NK-92 treated with Interleukin-12 subunit alpha and Interleukin-12 subunit beta, amount 100 ng/mL, for 24 hours (cell line): ENCODE measurements at regions not wholly inside any gene's neighbourhood (a gene's known extent, or its start where the extent isn't known, plus 50 kb on each side); places are given as distances from the start of the nearest gene placed in this dataset.
A peak's percentile ranks its signal among the peaks of the same experiment; 100 is the strongest.

Source experiments
- DNase-seq: peaks from one replicate; lab custom pipeline; 2025; lab: John Stamatoyannopoulos, UW

GRCh38 chr5:129821477-129822131 lies 73.7 kb downstream of the MINAR2 start:
- no peak for DNase-seq

DNA sequence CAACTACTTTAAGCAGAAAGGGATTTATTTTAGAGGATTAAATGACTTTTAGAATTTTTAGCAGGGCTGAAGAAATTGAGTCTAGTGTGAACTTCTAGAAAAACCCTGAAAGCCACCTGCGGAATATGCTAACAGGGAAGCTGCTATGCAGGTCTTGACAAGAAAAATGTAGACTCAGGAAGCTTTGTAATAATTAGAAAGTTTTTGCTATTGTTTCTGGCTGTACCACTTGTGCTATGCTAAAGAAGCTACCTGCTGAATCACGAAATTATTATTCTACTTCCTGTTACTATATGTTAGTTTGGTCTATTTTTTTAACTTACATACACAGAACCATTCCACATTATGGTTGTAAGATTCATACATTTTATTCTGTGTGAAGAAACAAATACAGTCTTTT lies 74.0 kb upstream of the CHSY3 start:
- DNase-seq, result no peak

DNA sequence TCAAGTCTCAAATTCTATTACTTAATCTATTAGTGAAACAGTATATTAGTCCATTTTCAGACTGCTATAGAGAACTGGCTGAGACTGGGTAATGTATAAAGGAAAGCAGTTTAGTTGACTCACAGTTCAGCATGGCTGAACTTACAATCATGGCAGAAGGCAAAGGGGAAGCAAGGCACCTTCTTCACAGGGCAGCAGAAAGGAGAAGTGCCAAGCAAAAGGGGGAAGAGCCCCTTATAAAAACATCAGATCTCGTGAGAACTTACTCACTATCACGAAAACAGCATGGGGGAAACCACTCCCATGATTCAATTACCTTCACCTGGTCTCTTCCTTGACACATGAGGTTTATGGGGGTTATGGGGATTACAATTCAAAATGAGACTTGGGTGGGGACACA lies 67.9 kb upstream of the CHSY3 start:
- DNase-seq, result no peak

GRCh38 chr5:129844764-129845163 lies 59.5 kb upstream of the CHSY3 start:
- no peak for DNase-seq

DNA sequence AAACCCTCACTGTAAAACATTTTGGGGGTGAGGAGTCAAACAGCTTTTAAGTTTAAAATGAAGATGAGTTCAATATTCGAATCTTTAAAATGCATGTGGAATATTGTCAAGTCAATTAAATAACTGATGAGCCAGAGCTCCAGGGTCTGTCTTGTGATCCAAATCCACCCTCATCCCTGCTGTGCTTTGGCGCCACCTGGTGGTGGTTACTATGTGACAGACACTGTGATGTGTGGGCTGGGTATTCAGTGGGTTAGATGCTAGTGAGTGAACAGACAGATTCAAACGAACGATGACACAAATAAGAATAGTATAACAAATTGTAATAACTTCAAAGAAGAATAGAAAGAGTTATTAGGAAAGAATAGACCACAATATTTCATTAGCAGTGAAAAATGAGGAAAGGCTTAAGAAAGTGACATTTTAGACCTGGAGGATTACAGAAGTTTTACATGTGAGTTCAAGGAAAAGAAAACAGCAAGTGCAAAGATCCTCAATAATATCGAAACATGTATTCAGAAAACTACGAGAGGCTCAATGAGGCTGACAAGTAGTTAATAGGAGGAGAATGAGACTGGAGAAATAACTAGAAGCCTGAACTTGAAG lies 51.4 kb upstream of the CHSY3 start:
- DNase-seq, result peak; percentile 56

GRCh38 chr5:129853588-129853987 lies 50.7 kb upstream of the CHSY3 start:
- DNase-seq, result no peak
